GM12878 (cell line): ENCODE measurements at regions not wholly inside any gene's neighbourhood (a gene's known extent, or its start where the extent isn't known, plus 50 kb on each side); places are given as distances from the start of the nearest gene placed in this dataset.

Experiments
- ATAC-seq: fragments of 200-7000 bp; cut with Tn5 transposase; 3 replicates; pipeline ENCODE4 v1.9.1; 2020; ENCODE audit warnings: mild to moderate bottlenecking, moderate library complexity
- BruUV-seq: library from RNA; stranded (reverse); fragments of 400-500 nt; replicated peaks from 2 replicates; lab custom pipeline; 2021; lab: Mats Ljungman, UMichigan
- CTCF ChIA-PET: fragments of 300-600 bp; sonication (Branson Sonifier 250); formaldehyde crosslinking; extraction: SDS; loops from one replicate; lab custom pipeline; 2021; ENCODE audit warnings: inconsistent platforms; lab: Yijun Ruan, JAX
- POLR2A ChIA-PET: fragments of 350-600 bp; formaldehyde crosslinking; extraction: SDS; loops from one replicate; lab custom pipeline; 2021; ENCODE audit warnings: inconsistent platforms; lab: Charles Lee
- RAD21 ChIA-PET: fragments of 300-600 bp; sonication (Branson Sonifier 250); formaldehyde crosslinking; loops from one replicate; lab custom pipeline; 2023; ENCODE audit warnings: antibody characterized with exemption; ENCODE audit not compliant: unreplicated experiment; lab: Charles Lee
- SMC1A ChIA-PET: fragments of 300-600 bp; sonication (Branson Sonifier 250); formaldehyde crosslinking; loops from one replicate; lab custom pipeline; 2023; ENCODE audit not compliant: unreplicated experiment, uncharacterized antibody; lab: Charles Lee
- DNase-seq: peaks from one replicate; pipeline ENCODE4 v3.0.0-alpha.2; 2011; ENCODE audit warnings: low read depth, low spot score
- FAIRE-seq: peaks from 3 replicates; lab custom pipeline; 2011; peaks lifted over from hg19 to GRCh38; lab: Jason Lieb, UNC
- H2AFZ ChIP-seq: 2 replicates; pipeline ENCODE4 v1.6.0; 2011; ENCODE audit warnings: low read depth, low read length, control low read depth; ENCODE audit not compliant: control insufficient read depth
- H3K27ac ChIP-seq: 2 replicates; pipeline ENCODE4 v1.5.1; 2011; ENCODE audit warnings: control low read depth; ENCODE audit not compliant: control insufficient read depth, insufficient read depth
- H3K27me3 ChIP-seq, 2 experiments: replicated peaks in 1 of 2; 2 replicates each; pipeline versions ENCODE4 v1.6.0 to v1.6.1; 2011; ENCODE audit warnings: low read length in 1 of 2; ENCODE audit not compliant: control insufficient read depth in 2 of 2, insufficient read depth in 2 of 2
- H3K36me3 ChIP-seq, 2 experiments: 2 replicates each; pipeline ENCODE4 v1.5.1; 2011; ENCODE audit warnings: low read length in 1 of 2; ENCODE audit not compliant: control insufficient read depth in 2 of 2, insufficient read depth in 2 of 2
- H3K4me1 ChIP-seq: 2 replicates; pipeline ENCODE4 v1.6.1; 2011; ENCODE audit warnings: mild to moderate bottlenecking, low read length, moderate library complexity, mixed read lengths; ENCODE audit not compliant: control insufficient read depth, insufficient read depth
- H3K4me2 ChIP-seq: 2 replicates; pipeline ENCODE4 v1.6.0; 2011; ENCODE audit warnings: control low read depth; ENCODE audit not compliant: control insufficient read depth, insufficient read depth
- H3K4me3 ChIP-seq: fragments of 200-600 bp; sonication (generic); 2 replicates; pipeline ENCODE4 v1.5.1; 2016
- H3K79me2 ChIP-seq: 2 replicates; pipeline ENCODE4 v1.6.0; 2011; ENCODE audit warnings: low read length; ENCODE audit not compliant: control insufficient read depth, insufficient read depth
- H3K9ac ChIP-seq: 2 replicates; pipeline ENCODE4 v1.8.0; 2011; ENCODE audit warnings: low read length, control low read depth, mixed read lengths; ENCODE audit not compliant: control insufficient read depth, insufficient read depth
- H3K9me3 ChIP-seq: replicated peaks from 3 replicates; pipeline ENCODE4 v1.5.1; 2011; ENCODE audit warnings: mild to moderate bottlenecking, low read length; ENCODE audit not compliant: control insufficient read depth, insufficient read depth
- H4K20me1 ChIP-seq: 2 replicates; pipeline ENCODE4 v1.6.0; 2011; ENCODE audit not compliant: control insufficient read depth, insufficient read depth
- HCFC1 ChIP-seq: fragments of 150-350 bp; IDR thresholded peaks from 2 replicates; pipeline ENCODE4 v1.6.1; 2014; ENCODE audit warnings: low read length
- NKRF ChIP-seq: fragments of 450-650 bp; conservative IDR thresholded peaks from 2 replicates; pipeline ENCODE4 v1.6.1; 2017; ENCODE audit warnings: mild to moderate bottlenecking, moderate library complexity
- SMARCA5 ChIP-seq: fragments of 450-650 bp; IDR thresholded peaks from 2 replicates; pipeline ENCODE4 v1.6.1; 2017; ENCODE audit warnings: mild to moderate bottlenecking
- ZNF217 ChIP-seq: fragments of 450-650 bp; IDR thresholded peaks from 2 replicates; pipeline ENCODE4 v1.6.1; 2017; ENCODE audit warnings: antibody characterized with exemption, mild to moderate bottlenecking
- WGBS: methylation state at CpG from one replicate; pipeline ENCODE4 v1.1.6; 2016; ENCODE audit warnings: low lambda C conversion rate; ENCODE audit not compliant: insufficient replicate concordance, insufficient coverage; ENCODE audit errors: missing lambda C conversion rate; 5-methylcytosine and 5-hydroxymethylcytosine counted together
- in situ Hi-C: fragments of 300-500 bp; cut with MboI; formaldehyde crosslinking; loops from 9 replicates; pipeline ENCODE4 v1.14.3; 2018; ENCODE audit warnings: mixed read lengths
- intact Hi-C: fragments of 100-400 bp; cut with micrococcal nuclease; formaldehyde crosslinking; loops from one replicate; pipeline ENCODE4 v1.14.2; 2022; ENCODE audit not compliant: unreplicated experiment

- DNase-seq (no peak), ATAC-seq (no peak), FAIRE-seq (no peak)
- H3K9me3 ChIP-seq: peaks cover 2% of the 10 kb centered on the region; the same call in 2 of the 3 replicates
- H3K27me3 ChIP-seq: no peaks in the 10 kb centered on the region
- 87% methylated on average over 8 of the region's 8 CpGs for WGBS
- no peak overlapping the region for H3K27ac ChIP-seq
- no peak overlapping the region for H2AFZ ChIP-seq
- no peaks in the 10 kb centered on the region for H4K20me1 ChIP-seq
- intact Hi-C loops (loop anchor here (5.0 kb wide), 1 partner anchor 52 kb away; no protein-coding TSS in a partner anchor), in situ Hi-C loops (no loop called here)
- H3K9ac ChIP-seq: no peak overlapping the region
- no TSS peak for BruUV-seq
- no peak for TF ChIP-seq HCFC1
- TF ChIP-seq ZNF217: peak; percentile 67; the same call in 1 of the 2 replicates
- peak; percentile 87 for TF ChIP-seq SMARCA5
- TF ChIP-seq NKRF: 0 out of 2 replicates have a peak, but pooled peaks have one; percentile 19
- peaks cover 48% of the 10 kb centered on the region for H3K4me1 ChIP-seq
- ChIA-PET SMC1A (interaction anchor here (0.9 to 1.6 kb wide), 5 partner anchors 12 to 109 kb away, joined by 3 to 4 read pairs (median 3); no protein-coding TSS in a partner anchor), POLR2A (no interaction called here), RAD21 (interaction anchor here (1.1 to 1.2 kb wide), 2 partner anchors 12 to 281 kb away, joined by 3 to 4 read pairs; no protein-coding TSS in a partner anchor), CTCF (interaction anchor here (0.8 to 1.3 kb wide), 2 partner anchors 11 kb away, joined by 3 read pairs; no protein-coding TSS in a partner anchor)
- no peak overlapping the region for H3K4me2 ChIP-seq
- H3K4me3 ChIP-seq: no peak overlapping the region
- H3K36me3 ChIP-seq: no peaks in the 10 kb centered on the region
- no peaks in the 10 kb centered on the region for H3K79me2 ChIP-seq
These were observed 216.5 kb downstream of the LY86 start for GRCh38 chr6:6804843-6805615.
